Mesenchymal stem cell (in vitro differentiated cells and primary cell): ENCODE measurements at regions not wholly inside any gene's neighbourhood (a gene's known extent, or its start where the extent isn't known, plus 50 kb on each side); places are given as distances from the start of the nearest gene placed in this dataset.

ENCODE experiments used
- DNase-seq: peaks from one replicate; pipeline ENCODE4 v3.0.0-alpha.2; 2013
- H2AFZ ChIP-seq: one replicate; pipeline ENCODE4 v1.6.1; 2013; ENCODE audit warnings: low read depth, mild to moderate bottlenecking, control low read depth, inconsistent platforms, low read length, moderate library complexity
- H2AK5ac ChIP-seq: 2 replicates; pipeline ENCODE4 v1.6.1; 2013; ENCODE audit warnings: low read length, moderate library complexity, mild to moderate bottlenecking, inconsistent platforms; ENCODE audit not compliant: severe bottlenecking
- H2BK120ac ChIP-seq: one replicate; pipeline ENCODE4 v1.6.1; 2013; ENCODE audit warnings: low read depth, mild to moderate bottlenecking, inconsistent platforms, low read length, moderate library complexity
- H2BK12ac ChIP-seq, 2 experiments: one replicate each; pipeline ENCODE4 v1.6.1; 2013; ENCODE audit warnings: inconsistent platforms in 2 of 2, low read length in 2 of 2, mild to moderate bottlenecking in 2 of 2, moderate library complexity in 2 of 2, control low read depth in 1 of 2
- H2BK15ac ChIP-seq: one replicate; pipeline ENCODE4 v1.6.1; 2013; ENCODE audit warnings: mild to moderate bottlenecking, low read depth, inconsistent platforms; ENCODE audit not compliant: poor library complexity, severe bottlenecking
- H2BK5ac ChIP-seq: 2 replicates; pipeline ENCODE4 v1.6.1; 2013; ENCODE audit warnings: low read depth, mild to moderate bottlenecking, low read length, control low read depth, inconsistent platforms; ENCODE audit not compliant: poor library complexity, severe bottlenecking
- H3K14ac ChIP-seq, 2 experiments: one replicate each; pipeline ENCODE4 v1.6.1; 2013; ENCODE audit warnings: inconsistent platforms in 2 of 2, low read length in 2 of 2, control low read depth in 1 of 2, mild to moderate bottlenecking in 1 of 2, moderate library complexity in 1 of 2
- H3K18ac ChIP-seq, 2 experiments: one replicate each; pipeline ENCODE4 v1.6.1; 2013; ENCODE audit warnings: inconsistent platforms in 2 of 2, low read length in 2 of 2, control low read depth in 1 of 2, low read depth in 1 of 2, mild to moderate bottlenecking in 1 of 2
- H3K23ac ChIP-seq, 2 experiments: one replicate each; pipeline ENCODE4 v1.6.1; 2013; ENCODE audit warnings: inconsistent platforms in 2 of 2, low read length in 2 of 2, mild to moderate bottlenecking in 2 of 2, moderate library complexity in 2 of 2, control low read depth in 1 of 2
- H3K27ac ChIP-seq: 2 replicates; pipeline ENCODE4 v1.5.1; 2013; ENCODE audit warnings: mild to moderate bottlenecking, moderate library complexity, low read length, control low read depth, inconsistent platforms; ENCODE audit not compliant: poor library complexity, severe bottlenecking
- H3K27me3 ChIP-seq, 2 experiments: 2 replicates each; pipeline versions ENCODE4 v1.6.1 to v1.7.0; 2013; ENCODE audit warnings: low read length in 2 of 2, mild to moderate bottlenecking in 2 of 2, moderate library complexity in 2 of 2, control low read depth in 1 of 2, inconsistent platforms in 1 of 2; ENCODE audit not compliant: control insufficient read depth in 1 of 2, insufficient read depth in 1 of 2
- H3K36me3 ChIP-seq, 2 experiments: 2 replicates each; pipeline versions ENCODE4 v1.6.1 to v1.7.0; 2013; ENCODE audit warnings: low read length in 2 of 2, control low read depth in 1 of 2, inconsistent platforms in 1 of 2, low read depth in 1 of 2, mild to moderate bottlenecking in 1 of 2; ENCODE audit not compliant: insufficient read depth in 2 of 2, control insufficient read depth in 1 of 2
- H3K4ac ChIP-seq, 2 experiments: one replicate each; pipeline ENCODE4 v1.6.1; 2013; ENCODE audit warnings: inconsistent platforms in 2 of 2, low read length in 2 of 2, mild to moderate bottlenecking in 2 of 2, moderate library complexity in 2 of 2, control low read depth in 1 of 2, low read depth in 1 of 2
- H3K4me1 ChIP-seq: 2 replicates; pipeline ENCODE4 v1.6.1; 2013; ENCODE audit warnings: low read depth, low read length, control low read depth; ENCODE audit not compliant: control insufficient read depth, insufficient read depth
- H3K4me2 ChIP-seq: 2 replicates; pipeline ENCODE4 v1.6.1; 2013; ENCODE audit warnings: low read length, mild to moderate bottlenecking, inconsistent platforms; ENCODE audit not compliant: poor library complexity, severe bottlenecking
- H3K4me3 ChIP-seq, 2 experiments: 2 replicates each; pipeline versions ENCODE4 v1.5.1 to v1.7.0; 2013; ENCODE audit warnings: low read length in 2 of 2, mild to moderate bottlenecking in 2 of 2, control low read depth in 1 of 2, low read depth in 1 of 2; ENCODE audit not compliant: insufficient read depth in 1 of 2
- H3K79me1 ChIP-seq: replicated peaks from 2 replicates; pipeline ENCODE4 v1.6.1; 2013; ENCODE audit warnings: mild to moderate bottlenecking, control low read depth, low read length, inconsistent platforms; ENCODE audit not compliant: poor library complexity, severe bottlenecking
- H3K9ac ChIP-seq: 2 replicates; pipeline ENCODE4 v1.7.0; 2013; ENCODE audit warnings: mild to moderate bottlenecking, low read length, moderate library complexity
- H3K9me3 ChIP-seq: 2 replicates; pipeline ENCODE4 v1.7.0; 2013; ENCODE audit warnings: mild to moderate bottlenecking, low read length; ENCODE audit not compliant: control insufficient read depth
- H4K8ac ChIP-seq: one replicate; pipeline ENCODE4 v1.6.1; 2013; ENCODE audit warnings: inconsistent platforms, mild to moderate bottlenecking, low read length, moderate library complexity
- H4K91ac ChIP-seq: one replicate; pipeline ENCODE4 v1.6.1; 2013; ENCODE audit warnings: mild to moderate bottlenecking, low read length, inconsistent platforms
- WGBS: methylation state at CpG from one replicate; pipeline ENCODE4 v1.1.7; 2013; ENCODE audit warnings: mixed read lengths; 5-methylcytosine and 5-hydroxymethylcytosine counted together

GRCh38 chr5:33310451-33310850 lies 130.3 kb upstream of the TARS1 start:
- Histone ChIP-seq H4K8ac (no peak overlapping the region), H2AK5ac (peak overlapping the region; percentile 27), H2BK120ac (no peak overlapping the region), H3K18ac (no peak overlapping the region), H3K4me3 (peak overlapping the region in 1 of 2 experiments; percentile 30), H2AFZ (no peak overlapping the region), H2BK5ac (no peak overlapping the region), H3K9ac (peak overlapping the region; percentile 74), H2BK15ac (no peak overlapping the region), H3K27ac (peak overlapping the region; percentile 28), H3K27me3 (no peaks in the 10 kb centered on the region), H2BK12ac (no peak overlapping the region), H3K14ac (no peak overlapping the region), H3K36me3 (no peaks in the 10 kb centered on the region), H3K4ac (no peak overlapping the region), H3K4me1 (peaks cover 4% of the 10 kb centered on the region), H3K4me2 (no peak overlapping the region), H3K9me3 (no peaks in the 10 kb centered on the region), H3K79me1 (no peaks in the 10 kb centered on the region), H3K23ac (no peak overlapping the region), H4K91ac (no peak overlapping the region)
- DNase-seq, result peak; percentile 34
- 100% methylated on average over 1 of the region's 2 CpGs for WGBS

DNA sequence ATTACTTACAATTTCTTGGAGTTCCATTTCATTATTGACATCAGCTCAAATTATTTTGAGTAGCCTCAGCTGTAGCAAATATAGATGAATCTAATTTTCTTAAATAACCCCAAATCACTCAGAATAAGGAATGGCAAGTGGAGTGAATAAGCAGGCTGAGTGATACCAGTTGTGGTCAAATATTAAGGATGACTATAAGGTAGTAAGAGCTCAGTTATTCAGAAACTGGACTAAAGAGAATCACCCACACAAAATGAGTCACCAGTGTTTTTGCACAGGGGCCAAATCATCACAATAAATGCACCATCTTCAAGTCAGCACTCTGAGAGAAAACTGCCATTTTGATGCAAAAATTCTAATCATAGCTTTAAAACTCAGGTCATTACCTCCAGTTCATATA lies 128.9 kb upstream of the TARS1 start:
- Histone ChIP-seq H2BK120ac (no peak overlapping the region), H2AFZ (no peak overlapping the region), H2BK12ac (no peak overlapping the region), H2BK15ac (no peak overlapping the region), H3K36me3 (no peaks in the 10 kb centered on the region), H4K8ac (no peak overlapping the region), H3K4me1 (peaks cover 4% of the 10 kb centered on the region), H3K4me3 (no peak overlapping the region), H3K14ac (no peak overlapping the region), H3K18ac (no peak overlapping the region), H3K27me3 (no peaks in the 10 kb centered on the region), H3K9ac (peak overlapping the region; percentile 77), H3K9me3 (no peaks in the 10 kb centered on the region), H4K91ac (no peak overlapping the region), H2BK5ac (no peak overlapping the region), H3K23ac (no peak overlapping the region), H3K79me1 (no peaks in the 10 kb centered on the region), H3K4me2 (no peak overlapping the region), H3K27ac (peak overlapping the region; percentile 30), H3K4ac (no peak overlapping the region), H2AK5ac (no peak overlapping the region)
- peak; percentile 43 for DNase-seq

GRCh38 chr5:33312571-33313549 lies 127.9 kb upstream of the TARS1 start:
- no peak overlapping the region for H3K4ac ChIP-seq
- no peaks in the 10 kb centered on the region for H3K36me3 ChIP-seq
- no peak overlapping the region for H4K91ac ChIP-seq
- no peak overlapping the region for H2BK5ac ChIP-seq
- H3K9ac ChIP-seq, result peak overlapping the region; percentile 77
- H3K79me1 ChIP-seq, result no peaks in the 10 kb centered on the region
- H2BK15ac ChIP-seq, result no peak overlapping the region
- H2AFZ ChIP-seq, result no peak overlapping the region
- 98% methylated on average over 4 of the region's 4 CpGs for WGBS
- no peak overlapping the region for H3K18ac ChIP-seq
- no peaks in the 10 kb centered on the region for H3K27me3 ChIP-seq
- peak overlapping the region; percentile 17 for H3K27ac ChIP-seq
- H4K8ac ChIP-seq, result no peak overlapping the region
- peak; percentile 41 for DNase-seq
- H3K14ac ChIP-seq, result no peak overlapping the region
- no peak overlapping the region for H2BK120ac ChIP-seq
- no peak overlapping the region for H3K4me3 ChIP-seq
- peak overlapping the region; percentile 73 for H2AK5ac ChIP-seq
- H3K4me1 ChIP-seq, result peaks cover 2% of the 10 kb centered on the region
- H3K9me3 ChIP-seq, result no peaks in the 10 kb centered on the region
- no peak overlapping the region for H3K4me2 ChIP-seq
- H2BK12ac ChIP-seq, result peak overlapping the region in 1 of 2 experiments; percentile 57
- H3K23ac ChIP-seq, result no peak overlapping the region

- Histone ChIP-seq H3K4me3 (no peak overlapping the region), H3K18ac (no peak overlapping the region), H2BK15ac (no peak overlapping the region), H4K91ac (no peak overlapping the region), H2BK120ac (no peak overlapping the region), H2BK5ac (no peak overlapping the region), H4K8ac (no peak overlapping the region), H3K4ac (no peak overlapping the region), H2AK5ac (no peak overlapping the region), H3K79me1 (no peaks in the 10 kb centered on the region), H2AFZ (no peak overlapping the region), H3K9me3 (no peaks in the 10 kb centered on the region), H3K27me3 (no peaks in the 10 kb centered on the region), H3K4me1 (no peaks in the 10 kb centered on the region), H3K14ac (no peak overlapping the region), H3K36me3 (no peaks in the 10 kb centered on the region), H3K23ac (no peak overlapping the region), H3K4me2 (no peak overlapping the region), H2BK12ac (no peak overlapping the region), H3K27ac (no peak overlapping the region), H3K9ac (peak overlapping the region; percentile 36)
- DNase-seq, result no peak
- no CpG with 5 or more reads among the region's 1 CpG for WGBS
Measured at GRCh38 chr5:33315189-33315588, 125.6 kb upstream of the TARS1 start.
